Smooth muscle cell (in vitro differentiated cells): ENCODE measurements at regions not wholly inside any gene's neighbourhood (a gene's known extent, or its start where the extent isn't known, plus 50 kb on each side); places are given as distances from the start of the nearest gene placed in this dataset.
A peak's percentile ranks its signal among the peaks of the same experiment; 100 is the strongest.

ENCODE experiments used
- DNase-seq: peaks from one replicate; lab custom pipeline; 2025; ENCODE audit not compliant: unreplicated experiment; lab: John Stamatoyannopoulos, UW
- H2AFZ ChIP-seq: fragments of 200-600 bp; sonication (generic); 2 replicates; pipeline ENCODE4 v1.6.0; 2016; ENCODE audit warnings: antibody characterized with exemption, low read depth, mild to moderate bottlenecking
- H3F3A ChIP-seq: fragments of 200-600 bp; sonication (generic); 2 replicates; pipeline ENCODE4 v1.6.0; 2017; ENCODE audit warnings: antibody characterized with exemption, low read depth
- H3K27ac ChIP-seq: fragments of 200-600 bp; sonication (generic); 2 replicates; pipeline ENCODE4 v1.5.1; 2016; ENCODE audit warnings: low read depth, mild to moderate bottlenecking
- H3K27me3 ChIP-seq: fragments of 200-600 bp; sonication (generic); 2 replicates; pipeline ENCODE4 v1.6.1; 2016; ENCODE audit warnings: low read depth, mild to moderate bottlenecking
- H3K36me3 ChIP-seq: fragments of 200-600 bp; sonication (generic); 2 replicates; pipeline ENCODE4 v1.5.1; 2016; ENCODE audit warnings: low read depth
- H3K4me1 ChIP-seq: fragments of 200-600 bp; sonication (generic); 2 replicates; pipeline ENCODE4 v1.5.1; 2016; ENCODE audit warnings: low read depth
- H3K4me2 ChIP-seq: fragments of 200-600 bp; sonication (generic); 2 replicates; pipeline ENCODE4 v1.6.0; 2016; ENCODE audit warnings: mild to moderate bottlenecking
- H3K4me3 ChIP-seq: fragments of 200-600 bp; sonication (generic); 2 replicates; pipeline ENCODE4 v1.5.1; 2016; ENCODE audit warnings: mild to moderate bottlenecking
- H3K79me2 ChIP-seq: fragments of 200-600 bp; sonication (generic); 2 replicates; pipeline ENCODE4 v1.6.0; 2016; ENCODE audit warnings: low read depth, mild to moderate bottlenecking
- H3K9ac ChIP-seq: fragments of 200-600 bp; sonication (generic); 2 replicates; pipeline ENCODE4 v1.6.0; 2016; ENCODE audit warnings: low read depth
- H3K9me3 ChIP-seq: fragments of 200-600 bp; sonication (generic); replicated peaks from 2 replicates; pipeline ENCODE4 v1.5.1; 2016; ENCODE audit warnings: low read depth
- H4K20me1 ChIP-seq: fragments of 200-600 bp; sonication (generic); 2 replicates; pipeline ENCODE4 v1.6.0; 2016; ENCODE audit warnings: low read depth
- CTCF ChIP-seq: fragments of 200-600 bp; sonication (generic); IDR thresholded peaks from 2 replicates; pipeline ENCODE4 v1.5.1; 2017; ENCODE audit warnings: borderline replicate concordance, mild to moderate bottlenecking, antibody characterized with exemption; ENCODE audit not compliant: insufficient read depth, poor library complexity, severe bottlenecking
- WGBS: methylation state at CpG from one replicate; pipeline ENCODE4 v1.1.7; 2016; ENCODE audit warnings: low lambda C conversion rate; 5-methylcytosine and 5-hydroxymethylcytosine counted together

- no peak for TF ChIP-seq CTCF
- H3K27me3 ChIP-seq, result no peaks in the 10 kb centered on the region
- H3K9ac ChIP-seq, result no peak overlapping the region
- H4K20me1 ChIP-seq, result no peaks in the 10 kb centered on the region
- no peaks in the 10 kb centered on the region for H3K4me1 ChIP-seq
- no peak overlapping the region for H3K4me3 ChIP-seq
- no peak overlapping the region for H2AFZ ChIP-seq
- DNase-seq, result no peak
- peak overlapping the region; percentile 26 for H3K4me2 ChIP-seq
- no peaks in the 10 kb centered on the region for H3K9me3 ChIP-seq
- no peaks in the 10 kb centered on the region for H3K36me3 ChIP-seq
- 20% methylated on average over 2 of the region's 2 CpGs for WGBS
- no peaks in the 10 kb centered on the region for H3K79me2 ChIP-seq
- no peaks in the 10 kb centered on the region for H3F3A ChIP-seq
- H3K27ac ChIP-seq, result peak overlapping the region; percentile 47
Measured at GRCh38 chr7:84697506-84697905, 489.4 kb downstream of the SEMA3D start.

DNA sequence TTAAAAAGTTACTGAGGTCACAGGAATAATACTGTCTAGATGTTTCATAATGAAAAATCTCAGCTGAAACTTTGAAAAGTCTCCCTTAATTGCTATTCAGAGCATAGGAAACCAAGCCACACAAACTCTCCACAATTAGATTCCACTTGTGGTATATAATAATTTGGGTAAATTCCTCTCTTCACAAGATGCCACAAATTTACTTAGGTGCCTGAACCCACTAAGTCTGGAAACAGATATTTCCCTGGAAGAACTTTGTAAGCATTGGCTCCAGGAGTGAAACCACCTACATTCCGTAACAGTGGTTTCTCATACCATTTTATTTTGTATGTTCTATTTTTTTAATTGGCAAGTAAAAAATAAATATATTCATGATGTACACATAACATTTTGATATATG lies 493.4 kb downstream of the SEMA3D start:
- no peak for DNase-seq
- WGBS, result 97% methylated on average over 1 of the region's 1 CpG
- H2AFZ ChIP-seq, result no peak overlapping the region
- no peaks in the 10 kb centered on the region for H3F3A ChIP-seq
- no peaks in the 10 kb centered on the region for H3K9me3 ChIP-seq
- no peak overlapping the region for H3K4me3 ChIP-seq
- no peak overlapping the region for H3K4me2 ChIP-seq
- no peaks in the 10 kb centered on the region for H4K20me1 ChIP-seq
- no peaks in the 10 kb centered on the region for H3K27me3 ChIP-seq
- H3K4me1 ChIP-seq, result no peaks in the 10 kb centered on the region
- no peaks in the 10 kb centered on the region for H3K79me2 ChIP-seq
- H3K27ac ChIP-seq, result no peak overlapping the region
- TF ChIP-seq CTCF, result no peak
- H3K9ac ChIP-seq, result no peak overlapping the region
- no peaks in the 10 kb centered on the region for H3K36me3 ChIP-seq

DNA sequence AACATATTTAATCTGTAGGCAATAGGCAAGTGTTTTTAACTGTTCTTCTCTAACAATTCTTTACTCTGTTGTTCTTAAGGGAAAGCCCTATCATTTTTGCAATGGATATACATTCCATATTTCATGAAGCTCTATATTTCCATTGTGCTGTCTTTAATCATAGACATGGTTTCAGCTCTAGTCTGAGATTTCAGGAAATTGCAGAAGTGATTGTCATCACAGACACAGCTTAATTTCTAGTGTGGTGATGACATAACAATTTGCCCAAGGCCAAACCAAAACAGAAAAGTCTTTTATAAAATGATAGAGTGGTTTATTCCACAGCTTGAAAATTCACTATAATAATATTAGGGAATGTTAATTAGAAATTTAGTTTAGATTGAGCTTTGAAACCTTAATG lies 494.1 kb upstream of the SEMA3A start:
- no peaks in the 10 kb centered on the region for H3K27me3 ChIP-seq
- DNase-seq, result no peak
- H3K9ac ChIP-seq, result no peak overlapping the region
- no peaks in the 10 kb centered on the region for H3K36me3 ChIP-seq
- no peak overlapping the region for H3K27ac ChIP-seq
- TF ChIP-seq CTCF, result no peak
- no peaks in the 10 kb centered on the region for H3F3A ChIP-seq
- no peaks in the 10 kb centered on the region for H4K20me1 ChIP-seq
- H3K9me3 ChIP-seq, result no peaks in the 10 kb centered on the region
- H3K4me3 ChIP-seq, result no peak overlapping the region
- H3K4me2 ChIP-seq, result peak overlapping the region; percentile 25
- no peaks in the 10 kb centered on the region for H3K79me2 ChIP-seq
- H3K4me1 ChIP-seq, result no peaks in the 10 kb centered on the region
- H2AFZ ChIP-seq, result no peak overlapping the region

GRCh38 chr7:84686373-84686772 lies 491.8 kb upstream of the SEMA3A start:
- no peak for DNase-seq
- Histone ChIP-seq H2AFZ (no peak overlapping the region), H3F3A (no peaks in the 10 kb centered on the region), H3K4me1 (no peaks in the 10 kb centered on the region), H3K27me3 (no peaks in the 10 kb centered on the region), H3K36me3 (no peaks in the 10 kb centered on the region), H3K27ac (no peak overlapping the region), H3K4me2 (no peak overlapping the region), H4K20me1 (no peaks in the 10 kb centered on the region), H3K79me2 (no peaks in the 10 kb centered on the region), H3K9ac (no peak overlapping the region), H3K9me3 (no peaks in the 10 kb centered on the region), H3K4me3 (no peak overlapping the region)
- no peak for TF ChIP-seq CTCF
- WGBS, result 77% methylated on average over 1 of the region's 1 CpG
